ENCODE measurements at regions not wholly inside any gene's neighbourhood (a gene's known extent, or its start where the extent isn't known, plus 50 kb on each side); places are given as distances from the start of the nearest gene placed in this dataset.

DNA sequence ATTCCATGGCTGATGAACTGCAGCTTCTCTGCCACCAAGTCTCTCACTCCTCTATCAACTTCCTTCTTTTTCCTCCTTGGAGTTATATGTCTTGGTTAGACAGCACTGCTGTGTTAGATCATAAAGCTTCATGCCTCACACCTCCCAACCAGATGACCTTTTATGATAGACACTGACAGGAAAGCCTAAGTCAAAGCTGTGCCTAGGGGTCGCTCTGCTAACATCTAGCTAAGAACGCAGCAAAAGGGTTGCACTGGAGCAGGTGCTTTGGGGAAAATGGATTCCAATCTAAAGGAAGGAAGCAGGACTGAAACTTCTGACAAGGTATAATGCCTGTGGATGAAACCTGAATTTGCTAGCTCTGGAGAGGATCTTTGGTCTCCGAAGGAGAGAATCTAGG lies 509.7 kb downstream of the SMARCA1 start:
- no peak overlapping the region for H3K27ac ChIP-seq

GRCh38 chrX:129007631-129008030 lies 515.7 kb downstream of the SMARCA1 start:
- no peaks in the 10 kb centered on the region for H3K9me3 ChIP-seq
- WGBS, 2 donors: 68 to 76% methylated on average over 3 of the region's 3 CpGs
- intact Hi-C loops (cut with DNase I): no loop called here
- no peaks in the 10 kb centered on the region for H3K27me3 ChIP-seq
- no peak for DNase-seq
- TF ChIP-seq POLR2A (IDR thresholded peaks at IDR 0.05) (no peak), CTCF (IDR thresholded peaks at IDR 0.05) (no peak), POLR2AphosphoS5 (IDR thresholded peaks at IDR 0.05) (no peak), EP300 (IDR thresholded peaks at IDR 0.05) (no peak)
- H3K4me1 ChIP-seq: no peaks in the 10 kb centered on the region
- no peaks in the 10 kb centered on the region for H3K36me3 ChIP-seq
- no peak overlapping the region for H3K4me3 ChIP-seq
- H3K27ac ChIP-seq: no peak overlapping the region

More for the DNA sequence above, 509.7 kb downstream of the SMARCA1 start:
- intact Hi-C loops (cut with DNase I): no loop called here
- TF ChIP-seq POLR2A (IDR thresholded peaks at IDR 0.05) (no peak), POLR2AphosphoS5 (IDR thresholded peaks at IDR 0.05) (no peak), EP300 (IDR thresholded peaks at IDR 0.05) (no peak), CTCF (IDR thresholded peaks at IDR 0.05) (no peak)
- no peaks in the 10 kb centered on the region for H3K27me3 ChIP-seq
- H3K4me3 ChIP-seq: no peak overlapping the region
- H3K36me3 ChIP-seq: no peaks in the 10 kb centered on the region
- 68 to 69% methylated on average over 3 of the region's 3 CpGs for WGBS, 2 donors
- DNase-seq: no peak
- H3K4me1 ChIP-seq: no peaks in the 10 kb centered on the region
- H3K9me3 ChIP-seq: no peaks in the 10 kb centered on the region

DNA sequence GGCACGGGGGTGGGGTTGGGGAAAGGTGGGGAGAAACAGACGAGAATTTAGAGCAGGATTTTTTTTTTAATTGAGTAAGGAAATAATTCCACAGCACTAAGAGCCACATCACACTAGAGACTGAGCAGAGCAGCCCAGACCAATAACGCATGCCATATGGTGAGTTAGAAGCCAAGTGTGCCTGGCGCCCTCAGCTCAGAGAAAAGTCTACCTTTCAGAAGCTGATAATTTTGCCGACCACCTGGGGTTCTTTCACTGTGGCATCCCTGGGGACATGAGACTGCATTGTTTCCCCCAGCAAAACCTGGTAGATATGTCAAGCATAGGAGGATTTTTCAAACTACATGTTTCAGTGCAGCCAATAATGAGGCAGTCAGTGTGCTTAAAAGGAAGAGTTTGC lies 516.8 kb downstream of the SMARCA1 start:
- no peaks in the 10 kb centered on the region for H3K9me3 ChIP-seq
- WGBS, 2 donors: 65 to 76% methylated on average over 5 of the region's 5 CpGs
- H3K27ac ChIP-seq: no peak overlapping the region
- H3K27me3 ChIP-seq: no peaks in the 10 kb centered on the region
- H3K36me3 ChIP-seq: no peaks in the 10 kb centered on the region
- no peak for DNase-seq
- intact Hi-C loops (cut with DNase I): no loop called here
- H3K4me1 ChIP-seq: no peaks in the 10 kb centered on the region
- H3K4me3 ChIP-seq: no peak overlapping the region
- TF ChIP-seq POLR2AphosphoS5 (IDR thresholded peaks at IDR 0.05) (no peak), CTCF (IDR thresholded peaks at IDR 0.05) (no peak), POLR2A (IDR thresholded peaks at IDR 0.05) (no peak), EP300 (IDR thresholded peaks at IDR 0.05) (no peak)

GRCh38 chrX:129000797-129001196 lies 522.5 kb downstream of the SMARCA1 start:
- H3K36me3 ChIP-seq: no peaks in the 10 kb centered on the region
- no peak overlapping the region for H3K27ac ChIP-seq
- H3K27me3 ChIP-seq: no peaks in the 10 kb centered on the region
- no peaks in the 10 kb centered on the region for H3K4me1 ChIP-seq
- intact Hi-C loops (cut with DNase I): no loop called here
- no peak overlapping the region for H3K4me3 ChIP-seq
- TF ChIP-seq EP300 (IDR thresholded peaks at IDR 0.05) (no peak), POLR2AphosphoS5 (IDR thresholded peaks at IDR 0.05) (no peak), CTCF (IDR thresholded peaks at IDR 0.05) (no peak)
- 59 to 69% methylated on average over 1 of the region's 1 CpG for WGBS, 2 donors
- H3K9me3 ChIP-seq: no peaks in the 10 kb centered on the region
- DNase-seq: no peak

DNA sequence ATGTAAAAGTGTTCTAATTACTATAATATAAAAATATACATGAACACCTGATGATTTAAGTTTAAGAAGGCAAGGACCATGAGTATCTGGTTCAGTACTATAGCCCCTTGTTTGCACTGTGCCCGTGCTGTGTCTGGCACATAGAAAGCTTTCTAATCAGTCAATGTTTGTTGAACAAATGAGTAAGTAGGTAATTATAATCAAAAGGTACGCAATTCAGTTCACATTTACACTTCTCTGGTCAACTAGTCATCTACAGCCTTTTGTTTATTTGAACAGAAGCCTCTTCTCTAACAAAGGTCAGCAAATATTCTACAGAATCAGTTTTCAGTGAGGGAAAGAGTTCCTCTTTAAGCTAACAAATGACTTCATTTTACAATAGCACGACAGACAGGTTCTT lies 523.3 kb downstream of the SMARCA1 start:
- 20 to 45% methylated on average over 3 of the region's 3 CpGs for WGBS, 2 donors
- no peaks in the 10 kb centered on the region for H3K27me3 ChIP-seq
- no peaks in the 10 kb centered on the region for H3K4me1 ChIP-seq
- intact Hi-C loops (cut with DNase I): no loop called here
- no peaks in the 10 kb centered on the region for H3K36me3 ChIP-seq
- no peak overlapping the region for H3K27ac ChIP-seq
- no peaks in the 10 kb centered on the region for H3K9me3 ChIP-seq
- no peak overlapping the region for H3K4me3 ChIP-seq
- TF ChIP-seq POLR2AphosphoS5 (IDR thresholded peaks at IDR 0.05): no peak
- TF ChIP-seq CTCF (IDR thresholded peaks at IDR 0.05): no peak
- no peak for TF ChIP-seq POLR2A (IDR thresholded peaks at IDR 0.05)
- TF ChIP-seq EP300 (IDR thresholded peaks at IDR 0.05): no peak
- no peak for DNase-seq

All from sigmoid colon (tissue), 6 donors.